Effector memory CD8-positive, alpha-beta T cell (primary cell): ENCODE measurements at regions not wholly inside any gene's neighbourhood (a gene's known extent, or its start where the extent isn't known, plus 50 kb on each side); places are given as distances from the start of the nearest gene placed in this dataset.
"Not testable (repeated sequence)": the region's sequence is repeated elsewhere in the genome, so short reads cannot be mapped to it uniquely, and the experiment has no call there.

Experiments
- ATAC-seq: fragments of 150-1000 bp; cut with Tn5 transposase; replicated peaks from 2 replicates; pipeline ENCODE4 v1.10.0; 2021; ENCODE audit warnings: mild to moderate bottlenecking, moderate library complexity
- DNase-seq, 3 experiments: peaks; one replicate each; pipeline ENCODE4 v3.0.0; 2021
- H3K27ac Mint-ChIP-seq, 2 donors: one replicate each; pipeline ENCODE4 v1.8.0; 2022; ENCODE audit warnings: mild to moderate bottlenecking in 2 of 2, mixed read lengths in 2 of 2, moderate library complexity in 2 of 2
- H3K27me3 Mint-ChIP-seq, 2 donors: one replicate each; pipeline ENCODE4 v1.8.0; 2022; ENCODE audit warnings: mixed read lengths in 2 of 2
- H3K36me3 Mint-ChIP-seq: one replicate; pipeline ENCODE4 v1.8.0; 2022; ENCODE audit warnings: mild to moderate bottlenecking, moderate library complexity, mixed read lengths; ENCODE audit not compliant: insufficient read depth
- H3K4me1 Mint-ChIP-seq, 2 donors: one replicate each; pipeline ENCODE4 v1.8.0; 2022; ENCODE audit warnings: low read depth in 2 of 2, mixed read lengths in 2 of 2
- H3K4me3 Mint-ChIP-seq, 2 donors: one replicate each; pipeline ENCODE4 v1.8.0; 2022; ENCODE audit warnings: mild to moderate bottlenecking in 2 of 2, mixed read lengths in 2 of 2, moderate library complexity in 2 of 2
- H3K9me3 Mint-ChIP-seq, 2 donors: one replicate each; pipeline ENCODE4 v1.8.0; 2022; ENCODE audit warnings: mixed read lengths in 2 of 2

DNA sequence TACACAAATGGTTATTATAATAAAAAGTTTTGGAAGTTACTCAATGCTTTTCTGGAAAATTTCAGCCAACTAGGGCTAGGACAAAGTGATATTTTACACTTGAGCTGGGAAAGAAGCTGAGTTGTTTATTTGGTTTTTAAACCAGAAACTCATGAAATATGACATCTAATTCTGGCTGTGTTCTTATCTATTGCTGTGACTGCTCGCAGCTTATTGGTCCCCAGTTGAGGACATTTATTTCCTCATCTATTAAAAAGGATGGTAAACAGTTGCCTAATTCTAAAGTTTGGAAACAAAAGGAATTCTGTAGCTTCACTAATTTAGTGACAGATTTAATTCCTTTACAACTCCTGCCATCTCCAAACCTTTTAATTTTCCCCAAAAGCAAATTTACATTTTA lies 487.6 kb upstream of the IL12A start:
- Mint-ChIP-seq H3K4me1 (no peaks in the 10 kb centered on the region), H3K4me3 (no peak overlapping the region), H3K27me3 (no peaks in the 10 kb centered on the region), H3K9me3 (peaks cover 8% of the 10 kb centered on the region in 2 donors), H3K27ac (no peak overlapping the region), H3K36me3 (no peaks in the 10 kb centered on the region)
- DNase-seq, result no peak
- ATAC-seq, result no peak

DNA sequence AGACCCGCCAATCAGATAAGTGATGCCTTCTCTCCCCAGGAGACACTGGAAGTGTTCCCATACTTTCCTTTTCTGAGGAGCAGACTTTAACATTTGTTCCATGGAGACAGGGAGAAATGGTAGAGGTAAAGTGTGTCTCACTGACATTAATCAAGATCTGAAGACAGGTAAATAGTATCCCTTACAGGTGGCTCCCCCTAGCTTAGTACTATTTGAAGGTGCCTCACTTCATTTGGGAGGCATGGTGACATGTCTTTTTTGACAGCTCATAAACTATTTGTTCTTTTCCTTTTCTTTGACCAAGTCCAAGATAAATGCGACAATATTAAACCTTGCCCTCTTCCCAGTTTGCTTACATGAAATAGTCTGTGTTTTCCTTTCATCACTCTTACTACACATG lies 485.6 kb upstream of the IL12A start:
- H3K27me3 Mint-ChIP-seq, result no peaks in the 10 kb centered on the region
- H3K27ac Mint-ChIP-seq, result no peak overlapping the region
- no peak overlapping the region for H3K4me3 Mint-ChIP-seq
- H3K9me3 Mint-ChIP-seq, result peaks cover 6 to 8% of the 10 kb centered on the region in 2 donors
- no peak for ATAC-seq
- DNase-seq, result no peak
- H3K4me1 Mint-ChIP-seq, result no peaks in the 10 kb centered on the region
- no peaks in the 10 kb centered on the region for H3K36me3 Mint-ChIP-seq

DNA sequence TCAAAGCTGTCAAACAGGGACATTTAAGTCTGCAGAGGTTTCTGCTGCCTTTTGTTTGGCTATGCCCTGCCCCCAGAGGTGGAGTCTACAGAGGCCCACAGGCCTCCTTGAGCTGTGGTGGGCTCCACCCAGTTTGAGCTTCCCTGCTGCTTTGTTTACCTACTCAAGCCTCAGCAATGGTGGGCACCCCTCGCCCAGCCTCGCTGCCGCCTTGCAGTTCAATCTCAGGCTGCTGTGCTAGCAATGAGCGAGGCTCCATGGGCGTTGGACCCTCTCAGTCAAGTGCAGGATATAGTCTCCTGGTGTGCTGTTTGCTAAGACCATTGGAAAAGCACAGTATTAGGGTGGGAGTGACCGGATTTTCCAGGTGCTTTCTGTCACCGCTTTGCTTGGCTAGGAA lies 477.6 kb upstream of the IL12A start:
- ATAC-seq, result not testable (repeated sequence)

DNA sequence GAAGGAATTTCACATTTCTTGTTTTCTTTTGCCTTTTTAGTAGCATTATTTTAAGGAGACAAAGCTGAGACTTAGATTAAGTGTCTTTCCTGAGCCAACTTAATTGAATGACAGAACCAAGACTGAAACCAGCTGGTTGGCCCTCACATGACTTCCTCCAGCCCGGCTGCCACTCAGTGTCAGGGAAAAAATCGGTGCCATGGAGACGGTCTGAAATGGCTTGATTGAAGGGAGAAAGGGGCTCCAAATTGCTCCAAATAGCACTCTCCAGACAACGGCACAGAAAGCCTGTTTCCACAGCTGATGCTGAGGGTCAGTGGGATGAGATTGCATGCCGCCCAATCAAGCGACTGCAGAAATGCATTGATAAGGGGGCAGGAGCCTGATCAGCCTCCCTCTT lies 475.2 kb upstream of the IL12A start:
- Mint-ChIP-seq H3K4me1 (no peaks in the 10 kb centered on the region), H3K4me3 (no peak overlapping the region), H3K36me3 (no peaks in the 10 kb centered on the region), H3K27me3 (no peaks in the 10 kb centered on the region), H3K27ac (no peak overlapping the region), H3K9me3 (peaks cover 4 to 10% of the 10 kb centered on the region in 2 donors)
- ATAC-seq (no peak), DNase-seq (no peak)

More for the DNA sequence above, 477.6 kb upstream of the IL12A start:
- H3K4me1 Mint-ChIP-seq, H3K4me3 Mint-ChIP-seq, H3K36me3 Mint-ChIP-seq, H3K9me3 Mint-ChIP-seq, H3K27ac Mint-ChIP-seq, DNase-seq, H3K27me3 Mint-ChIP-seq: not testable (repeated sequence)

DNA sequence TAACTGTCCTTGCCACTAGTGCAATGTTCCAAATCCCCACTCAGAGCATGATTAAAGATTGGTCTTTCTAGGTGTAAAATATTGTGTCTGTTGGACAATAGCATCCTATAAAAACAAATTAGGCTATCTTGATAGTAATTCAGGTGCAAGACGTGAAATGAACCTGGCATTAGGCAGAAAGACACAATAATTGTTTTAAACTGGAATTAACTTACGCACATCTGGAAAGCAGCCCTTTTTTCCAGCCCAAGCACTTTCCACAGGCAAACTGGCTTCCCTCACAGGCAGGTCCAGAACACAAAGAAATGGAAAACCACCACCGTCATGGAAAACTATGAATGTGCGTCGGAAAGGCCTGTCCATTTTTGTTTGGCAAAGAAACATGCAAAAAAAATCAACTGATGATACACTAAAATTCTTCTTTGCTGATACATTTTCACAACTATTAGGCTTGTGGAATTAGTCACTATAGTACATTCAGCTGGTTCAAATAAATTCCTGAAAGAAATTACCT lies 474.7 kb upstream of the IL12A start:
- Mint-ChIP-seq H3K27me3 (no peaks in the 10 kb centered on the region), H3K9me3 (peaks cover 4 to 10% of the 10 kb centered on the region in 2 donors), H3K27ac (no peak overlapping the region), H3K36me3 (no peaks in the 10 kb centered on the region), H3K4me3 (no peak overlapping the region), H3K4me1 (no peaks in the 10 kb centered on the region)
- no peak for ATAC-seq
- no peak for DNase-seq

DNA sequence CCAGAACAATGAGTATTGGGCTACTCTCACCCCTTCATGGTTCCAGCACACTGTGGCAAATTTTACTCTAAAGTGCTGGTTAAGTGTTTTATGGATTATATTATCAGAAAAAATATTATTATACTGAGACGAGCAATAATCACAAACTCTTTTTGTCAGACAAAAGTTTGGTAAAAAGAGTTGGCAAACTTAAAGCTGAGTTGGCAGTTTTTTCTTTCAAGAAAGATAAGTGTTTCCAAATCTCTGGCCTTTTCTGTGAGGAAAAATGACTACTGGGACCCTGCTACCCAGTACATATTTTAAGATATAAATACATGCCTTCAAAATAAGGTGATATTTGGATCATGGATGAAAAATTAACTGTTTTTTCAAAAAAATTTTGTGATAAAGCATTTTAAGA lies 471.5 kb upstream of the IL12A start:
- H3K27me3 Mint-ChIP-seq, result no peaks in the 10 kb centered on the region
- H3K4me3 Mint-ChIP-seq, result no peak overlapping the region
- H3K27ac Mint-ChIP-seq, result no peak overlapping the region
- ATAC-seq (no peak), DNase-seq (no peak)
- no peaks in the 10 kb centered on the region for H3K4me1 Mint-ChIP-seq
- H3K9me3 Mint-ChIP-seq, result peaks cover 2 to 10% of the 10 kb centered on the region in 2 donors
- no peaks in the 10 kb centered on the region for H3K36me3 Mint-ChIP-seq

DNA sequence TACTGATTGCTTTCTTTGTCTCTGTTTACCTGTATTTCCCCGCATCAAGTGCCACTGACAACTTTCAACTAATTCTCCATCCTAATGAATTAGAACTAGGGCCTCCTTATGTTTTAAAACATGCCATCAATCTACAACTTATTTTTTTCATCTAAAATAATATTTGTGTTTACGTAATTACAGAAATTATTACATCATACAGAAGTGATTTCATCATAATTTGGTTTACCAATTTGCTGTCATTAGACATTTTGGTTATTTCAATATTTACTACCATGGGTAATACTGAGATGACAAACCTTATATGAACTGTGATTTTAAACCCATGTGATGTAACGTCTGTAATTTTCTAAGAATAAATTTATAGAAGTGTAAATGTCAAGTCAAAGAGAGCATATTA lies 468.0 kb upstream of the IL12A start:
- DNase-seq (no peak), ATAC-seq (no peak)
- Mint-ChIP-seq H3K27me3 (no peaks in the 10 kb centered on the region), H3K9me3 (peaks cover 2 to 8% of the 10 kb centered on the region in 2 donors), H3K36me3 (no peaks in the 10 kb centered on the region), H3K27ac (no peak overlapping the region), H3K4me1 (no peaks in the 10 kb centered on the region), H3K4me3 (no peak overlapping the region)

DNA sequence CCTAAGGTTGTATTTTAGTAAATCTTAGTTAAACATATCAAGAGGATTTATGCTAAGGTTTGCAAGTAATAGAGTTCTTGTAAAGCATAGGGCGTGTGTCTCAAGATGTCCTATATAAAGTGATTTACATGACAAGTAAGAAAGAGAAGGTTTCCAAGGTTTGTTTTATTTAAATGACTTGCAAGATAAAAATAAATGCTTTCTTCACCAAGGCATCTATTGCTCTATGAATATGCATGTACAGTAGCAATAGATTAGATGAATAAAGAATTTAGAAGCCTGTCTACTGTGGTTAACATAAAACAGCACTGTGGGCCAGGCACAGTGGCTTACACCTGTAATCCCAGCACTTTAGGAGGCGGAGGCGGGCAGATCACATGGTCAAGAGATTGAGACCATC lies 466.4 kb upstream of the IL12A start:
- Mint-ChIP-seq H3K27ac (no peak overlapping the region), H3K4me1 (no peaks in the 10 kb centered on the region), H3K4me3 (no peak overlapping the region), H3K9me3 (peaks cover 0 to 8% of the 10 kb centered on the region in 2 donors), H3K27me3 (no peaks in the 10 kb centered on the region), H3K36me3 (no peaks in the 10 kb centered on the region)
- ATAC-seq (no peak), DNase-seq (no peak)

DNA sequence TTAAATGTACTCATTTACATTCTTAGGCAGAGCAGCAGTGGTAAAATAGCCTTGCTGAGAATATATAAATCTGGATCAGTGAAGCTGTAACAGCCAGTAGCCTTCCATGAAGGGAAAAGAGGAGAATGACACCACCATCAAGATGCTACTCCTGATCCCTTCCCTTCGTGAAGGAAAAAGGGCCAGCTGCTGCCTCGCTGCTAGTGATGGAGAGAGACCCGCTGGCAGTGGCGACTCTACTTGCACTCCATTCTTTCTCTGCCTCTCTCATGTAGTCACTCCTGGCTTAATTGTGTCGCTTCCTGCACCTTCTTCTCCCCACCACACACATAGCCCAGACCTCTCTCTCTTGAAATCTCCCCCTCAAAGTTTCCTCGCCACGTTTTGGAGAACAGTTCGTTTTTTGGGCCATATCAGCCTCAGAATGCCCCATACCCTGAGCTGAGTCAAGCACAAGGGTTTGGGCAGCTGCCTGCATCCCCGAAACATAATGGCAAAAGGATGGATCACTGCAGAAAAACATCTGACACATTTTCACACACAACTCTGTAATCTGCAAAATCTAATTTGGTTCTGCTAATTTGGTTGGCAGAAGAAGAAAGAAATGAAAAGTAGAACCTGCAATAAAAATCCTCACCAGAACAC lies 460.3 kb upstream of the IL12A start:
- no peak overlapping the region for H3K4me3 Mint-ChIP-seq
- ATAC-seq, result no peak

DNA sequence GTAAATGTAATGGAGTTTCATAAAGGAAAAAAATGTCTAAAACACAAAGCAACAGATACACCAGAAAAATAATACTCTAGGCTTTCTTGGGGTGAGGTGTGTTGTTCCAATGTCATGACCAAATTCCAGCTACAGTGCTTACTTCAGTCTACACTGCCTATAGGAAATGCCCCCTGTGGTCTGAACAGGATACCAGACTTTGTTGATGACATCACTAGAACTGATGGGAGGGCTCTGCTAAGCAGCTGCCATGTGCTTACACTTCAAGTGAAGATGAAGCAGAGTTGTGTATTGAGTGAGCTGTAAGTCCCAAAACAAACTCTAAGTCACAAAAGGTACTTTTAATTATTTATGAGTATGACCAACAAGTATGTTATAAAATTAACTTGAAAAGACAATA lies 456.1 kb upstream of the IL12A start:
- H3K4me3 Mint-ChIP-seq, result no peak overlapping the region
- DNase-seq (no peak), ATAC-seq (no peak)
- H3K9me3 Mint-ChIP-seq, result peaks cover 12 to 14% of the 10 kb centered on the region in 2 donors
- H3K36me3 Mint-ChIP-seq, result no peaks in the 10 kb centered on the region
- H3K27me3 Mint-ChIP-seq, result no peaks in the 10 kb centered on the region
- H3K27ac Mint-ChIP-seq, result no peak overlapping the region
- H3K4me1 Mint-ChIP-seq, result no peaks in the 10 kb centered on the region

More for the DNA sequence above, 460.3 kb upstream of the IL12A start:
- H3K27me3 Mint-ChIP-seq, result no peaks in the 10 kb centered on the region
- H3K4me1 Mint-ChIP-seq, result no peaks in the 10 kb centered on the region
- H3K36me3 Mint-ChIP-seq, result no peaks in the 10 kb centered on the region
- no peak for DNase-seq
- peaks cover 12 to 22% of the 10 kb centered on the region in 2 donors for H3K9me3 Mint-ChIP-seq
- H3K27ac Mint-ChIP-seq, result no peak overlapping the region

DNA sequence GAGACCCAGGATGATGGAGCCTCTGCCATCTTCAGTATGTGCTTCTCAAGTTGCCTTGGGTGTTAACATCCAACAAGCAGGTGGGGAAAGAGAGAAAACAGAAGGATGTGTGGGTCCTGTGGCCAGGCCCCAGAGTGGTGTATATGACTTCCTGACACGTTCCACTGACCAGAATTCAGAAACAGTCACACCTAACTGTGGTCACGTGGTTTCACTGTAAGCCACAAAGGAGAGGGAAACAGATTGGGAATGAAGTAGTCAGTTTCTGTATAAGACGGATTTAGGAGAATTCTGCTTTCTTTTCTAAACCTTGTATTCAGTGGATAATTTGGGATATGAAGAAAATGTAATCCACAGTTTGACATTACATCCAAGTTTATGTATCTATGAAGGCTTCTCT lies 454.1 kb upstream of the IL12A start:
- no peak for DNase-seq
- Mint-ChIP-seq H3K27me3 (no peaks in the 10 kb centered on the region), H3K4me3 (no peak overlapping the region), H3K27ac (no peak overlapping the region), H3K36me3 (no peaks in the 10 kb centered on the region), H3K9me3 (peaks cover 7 to 12% of the 10 kb centered on the region in 2 donors), H3K4me1 (no peaks in the 10 kb centered on the region)
- ATAC-seq, result no peak

DNA sequence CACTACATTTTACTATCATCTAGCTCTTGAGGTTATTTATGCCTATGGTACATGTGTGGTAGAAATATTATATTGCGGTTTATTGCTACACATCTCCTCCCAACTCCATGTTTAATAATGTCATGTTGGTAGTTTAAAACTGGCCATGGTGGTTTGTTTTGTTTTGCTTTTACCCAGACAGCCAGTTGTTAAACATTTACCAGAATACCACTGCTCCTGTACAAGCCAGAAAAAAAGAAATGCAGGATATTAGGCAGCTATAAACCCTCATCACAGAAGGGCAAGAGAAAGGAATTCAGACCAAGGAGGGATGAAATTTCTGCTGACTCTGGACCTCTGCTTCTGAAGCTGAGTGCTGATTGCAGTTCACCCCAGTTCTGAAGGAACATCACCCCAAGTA lies 451.8 kb upstream of the IL12A start:
- H3K4me3 Mint-ChIP-seq, result no peak overlapping the region
- ATAC-seq, result no peak
- H3K36me3 Mint-ChIP-seq, result no peaks in the 10 kb centered on the region
- no peaks in the 10 kb centered on the region for H3K27me3 Mint-ChIP-seq
- peaks cover 4 to 7% of the 10 kb centered on the region in 2 donors for H3K9me3 Mint-ChIP-seq
- H3K4me1 Mint-ChIP-seq, result no peaks in the 10 kb centered on the region
- DNase-seq, result no peak
- no peak overlapping the region for H3K27ac Mint-ChIP-seq

DNA sequence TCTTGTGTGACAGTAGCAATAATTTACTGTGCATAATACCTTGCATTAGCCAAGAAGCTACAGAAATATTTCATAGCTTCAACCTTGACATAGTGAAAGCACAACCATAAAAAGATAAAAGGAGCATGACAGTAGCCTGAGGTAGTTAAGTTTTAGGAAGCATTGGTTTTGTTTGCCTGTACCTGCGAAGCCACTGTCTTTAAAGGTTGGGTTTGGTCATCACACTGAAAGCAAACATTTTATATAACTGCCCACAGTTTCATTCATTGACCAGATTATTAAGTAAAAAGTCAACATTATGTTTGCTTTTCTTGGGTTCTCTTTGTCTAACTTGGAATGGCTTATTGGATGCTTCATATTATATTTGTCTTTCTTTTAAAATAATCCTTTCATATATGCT lies 450.1 kb upstream of the IL12A start:
- H3K27ac Mint-ChIP-seq, result no peak overlapping the region
- no peaks in the 10 kb centered on the region for H3K36me3 Mint-ChIP-seq
- ATAC-seq, result no peak
- no peaks in the 10 kb centered on the region for H3K27me3 Mint-ChIP-seq
- H3K4me3 Mint-ChIP-seq, result no peak overlapping the region
- H3K9me3 Mint-ChIP-seq, result no peaks in the 10 kb centered on the region
- no peak for DNase-seq
- no peaks in the 10 kb centered on the region for H3K4me1 Mint-ChIP-seq

DNA sequence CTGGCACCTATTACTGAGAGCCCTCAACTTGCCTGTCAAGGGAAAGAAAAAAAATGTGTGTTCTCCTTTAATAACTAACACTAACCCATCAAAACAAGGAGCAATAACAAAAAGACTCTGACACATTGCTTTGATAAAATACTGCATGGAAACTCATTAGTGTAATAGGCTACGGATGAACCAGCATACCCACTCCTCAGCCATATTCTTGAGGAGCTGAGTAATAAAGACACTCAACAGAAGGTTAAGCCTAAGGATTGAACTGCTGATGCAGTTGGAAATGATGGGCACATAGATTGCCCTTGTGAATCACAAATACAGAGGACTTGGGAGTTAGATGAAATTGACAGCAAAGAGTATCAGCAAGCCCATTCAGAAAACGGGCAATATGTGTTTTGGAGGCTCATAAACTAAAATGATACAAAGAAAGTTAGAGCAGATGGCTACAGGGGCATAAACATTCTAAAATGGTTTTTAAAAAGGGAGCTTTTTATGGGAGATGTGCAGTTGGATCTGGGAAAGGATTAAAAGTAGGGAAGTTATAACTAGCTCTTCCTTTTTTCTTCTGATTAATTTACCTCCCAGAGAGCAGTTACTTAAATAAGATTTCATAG lies 447.6 kb upstream of the IL12A start:
- Mint-ChIP-seq H3K27me3 (no peaks in the 10 kb centered on the region), H3K36me3 (no peaks in the 10 kb centered on the region), H3K9me3 (peaks cover 0 to 3% of the 10 kb centered on the region in 2 donors), H3K4me1 (no peaks in the 10 kb centered on the region), H3K4me3 (no peak overlapping the region), H3K27ac (no peak overlapping the region)
- ATAC-seq, result no peak
- no peak for DNase-seq
